Heart right ventricle (tissue), 16 donors: ENCODE measurements at regions not wholly inside any gene's neighbourhood (a gene's known extent, or its start where the extent isn't known, plus 50 kb on each side); places are given as distances from the start of the nearest gene placed in this dataset.

Source experiments
- ATAC-seq, 8 donors: fragments of 200-7000 bp; cut with Tn5 transposase; one replicate each; pipeline ENCODE4 v1.9.1; 2020; ENCODE audit warnings: mild to moderate bottlenecking in 8 of 8, moderate library complexity in 8 of 8, moderate number of reproducible peaks in 1 of 8
- DNase-seq, 2 donors: peaks; one replicate each; pipeline ENCODE4 v3.0.0-alpha.2; 2020
- H3K27ac ChIP-seq, 10 donors: fragments of 200-600 bp; sonication (generic) in 2 of 10; one replicate each; pipeline versions ENCODE4 v1.5.0 to v1.8.0; 2020 to 2022; ENCODE audit warnings: mild to moderate bottlenecking in 3 of 10
- H3K27me3 ChIP-seq, 7 donors: fragments of 200-600 bp; one replicate each; pipeline ENCODE4 v1.8.0; 2021 to 2022; ENCODE audit warnings: mild to moderate bottlenecking in 2 of 7
- H3K36me3 ChIP-seq, 9 donors: fragments of 200-600 bp; sonication (generic) in 1 of 9; one replicate each; pipeline versions ENCODE4 v1.5.0 to v1.8.0; 2020 to 2022; ENCODE audit warnings: mild to moderate bottlenecking in 2 of 9
- H3K4me1 ChIP-seq, 9 donors: fragments of 200-600 bp; sonication (generic) in 1 of 9; one replicate each; pipeline versions ENCODE4 v1.5.0 to v1.8.0; 2020 to 2022; ENCODE audit warnings: mild to moderate bottlenecking in 4 of 9
- H3K4me3 ChIP-seq, 10 donors: fragments of 200-600 bp; sonication (generic) in 2 of 10; one replicate each; pipeline versions ENCODE4 v1.5.0 to v1.8.0; 2020 to 2022; ENCODE audit warnings: mild to moderate bottlenecking in 7 of 10, moderate library complexity in 2 of 10
- H3K9me3 ChIP-seq, 11 donors: fragments of 200-600 bp in 10 of 11; sonication (generic) in 2 of 11; one replicate each; pipeline versions ENCODE4 v1.5.0 to v1.8.0; 2013 to 2022; ENCODE audit warnings: mild to moderate bottlenecking in 2 of 11, control low read depth in 1 of 11, moderate library complexity in 1 of 11
- CTCF ChIP-seq, 9 donors: fragments of 200-600 bp; sonication (generic) in 2 of 9; IDR thresholded peaks; one replicate each; pipeline versions ENCODE4 v1.5.0 to v1.8.0; 2021 to 2022; ENCODE audit warnings: antibody characterized with exemption in 9 of 9, mild to moderate bottlenecking in 5 of 9, moderate library complexity in 1 of 9
- WGBS, 2 donors: extraction: QIAGEN DNeasy Blood & Tissue Kit; methylation state at CpG; one replicate each; pipeline ENCODE4 v1.1.7; 2013; ENCODE audit warnings: inconsistent platforms in 1 of 2; 5-methylcytosine and 5-hydroxymethylcytosine counted together
- intact Hi-C, 10 donors: fragments of 100-400 bp; cut with DNase I; formaldehyde crosslinking; loops; one replicate each; pipeline versions ENCODE4 v1.11.1 to v1.14.2; 2022
- donor health status: Arrhythmogenic right ventricular cardiomyopathy.
- donor health status: ischemic (EF 13 %, LVEDD 7.1; RV severe dilation, severe dysfunction).
- donor health status: healthy with polysubstance abuse.
- donor health status: DM: no; HTN: yes; CAD: no.
- donor health status: DM: no; HTN: no; CAD: no.
- donor health status: ischemic (EF 25% LVEDD 6.9; RV normal size, moderate dysfunction).
- donor health status: ischemic (EF 25% LVEDD 5.7; RV mildly dilated, moderate dysfunction).
- donor health status: healthy.
- donor health status: DM: yes; HTN: yes; CAD: no.
- donor health status: Ischemic cardiomyopathy.
- donor health status: ischemic (EF 35%, LVEDD 5.7; RV mildly dilated, moderate dysfunction).
- donor health status: nonischemic (EF 11% LVEDD 7.7; RV severe dilation, severe dysfunction).
- donor health status: DM: yes; HTN: yes; CAD: no.
- donor health status: PGD.
- donor health status: ischemic (EF 29% LVEDD 5.4; RV normal size, mild dysfunction).
- donor health status: nonischemic (EF 23%, LVEDD 6.1; RV moderate dilation, normal function).

GRCh38 chr16:54585998-54586340 lies 299.4 kb upstream of the IRX3 start:
- Histone ChIP-seq H3K4me3 (no peak overlapping the region), H3K4me1 (peaks cover 0 to 15% (median 0%) of the 10 kb centered on the region in 9 donors), H3K27me3 (no peaks in the 10 kb centered on the region), H3K36me3 (no peaks in the 10 kb centered on the region), H3K9me3 (no peaks in the 10 kb centered on the region), H3K27ac (no peak overlapping the region)
- DNase-seq (no peak), ATAC-seq (no peak)
- intact Hi-C loops: no loop called here
- 86 to 91% methylated on average over 14 of the region's 14 CpGs for WGBS, 2 donors
- TF ChIP-seq CTCF (IDR thresholded peaks at IDR 0.05): no peak

GRCh38 chr16:54585094-54585997 lies 298.8 kb upstream of the IRX3 start:
- H3K36me3 ChIP-seq: no peaks in the 10 kb centered on the region
- no peak overlapping the region for H3K4me3 ChIP-seq
- 76% methylated on average over 21 of the region's 21 CpGs for WGBS, 2 donors
- no peaks in the 10 kb centered on the region for H3K9me3 ChIP-seq
- ATAC-seq (no peak), DNase-seq (no peak)
- no peak overlapping the region for H3K27ac ChIP-seq
- H3K4me1 ChIP-seq: peaks cover 0 to 15% (median 0%) of the 10 kb centered on the region in 9 donors
- H3K27me3 ChIP-seq: no peaks in the 10 kb centered on the region
- TF ChIP-seq CTCF (IDR thresholded peaks at IDR 0.05): no peak
- intact Hi-C loops: no loop called here

GRCh38 chr16:54584121-54584520 lies 297.5 kb upstream of the IRX3 start:
- no peak for DNase-seq
- H3K27ac ChIP-seq: no peak overlapping the region
- no peaks in the 10 kb centered on the region for H3K36me3 ChIP-seq
- no peaks in the 10 kb centered on the region for H3K27me3 ChIP-seq
- no peak for TF ChIP-seq CTCF (IDR thresholded peaks at IDR 0.05)
- 85 to 86% methylated on average over 3 of the region's 3 CpGs for WGBS, 2 donors
- intact Hi-C loops: no loop called here
- H3K4me3 ChIP-seq: no peak overlapping the region
- ATAC-seq: no peak
- H3K9me3 ChIP-seq: no peaks in the 10 kb centered on the region
- peaks cover 0 to 15% (median 0%) of the 10 kb centered on the region in 9 donors for H3K4me1 ChIP-seq

- Histone ChIP-seq H3K36me3 (no peaks in the 10 kb centered on the region), H3K9me3 (no peaks in the 10 kb centered on the region), H3K27ac (no peak overlapping the region), H3K4me1 (peaks cover 0 to 10% (median 0%) of the 10 kb centered on the region in 9 donors), H3K27me3 (no peaks in the 10 kb centered on the region), H3K4me3 (no peak overlapping the region)
- DNase-seq: no peak
- 85 to 87% methylated on average over 11 of the region's 11 CpGs for WGBS, 2 donors
- TF ChIP-seq CTCF (IDR thresholded peaks at IDR 0.05): no peak
- no peak for ATAC-seq
- intact Hi-C loops: no loop called here
Measured at GRCh38 chr16:54582631-54583250, 296.2 kb upstream of the IRX3 start.
